H9 (cell line): ENCODE measurements at regions not wholly inside any gene's neighbourhood (a gene's known extent, or its start where the extent isn't known, plus 50 kb on each side); places are given as distances from the start of the nearest gene placed in this dataset.

Experiments used
- DNase-seq: peaks from one replicate; pipeline ENCODE4 v3.0.0-alpha.2; 2017
- H2AFZ ChIP-seq: one replicate; pipeline ENCODE4 v1.6.1; 2013; ENCODE audit warnings: mild to moderate bottlenecking, low read length, control low read depth, moderate library complexity
- H2AK5ac ChIP-seq: 2 replicates; pipeline ENCODE4 v1.6.1; 2013; ENCODE audit warnings: low read length, control low read depth, mixed read lengths; ENCODE audit not compliant: insufficient read length
- H2BK120ac ChIP-seq: one replicate; pipeline ENCODE4 v1.6.1; 2013; ENCODE audit warnings: low read depth, mild to moderate bottlenecking, low read length, control low read depth, inconsistent platforms; ENCODE audit not compliant: poor library complexity, severe bottlenecking
- H2BK12ac ChIP-seq: 2 replicates; pipeline ENCODE4 v1.6.1; 2013; ENCODE audit warnings: low read length, control low read depth, mixed read lengths, low read depth; ENCODE audit not compliant: insufficient read length
- H2BK15ac ChIP-seq: 2 replicates; pipeline ENCODE4 v1.6.1; 2013; ENCODE audit warnings: low read depth, low read length, control low read depth
- H2BK20ac ChIP-seq: one replicate; pipeline ENCODE4 v1.6.1; 2013; ENCODE audit warnings: low read depth, mild to moderate bottlenecking, low read length, control low read depth, inconsistent platforms; ENCODE audit not compliant: poor library complexity, severe bottlenecking
- H2BK5ac ChIP-seq: 2 replicates; pipeline ENCODE4 v1.6.1; 2013; ENCODE audit warnings: low read length, control low read depth, mixed read lengths; ENCODE audit not compliant: insufficient read length
- H3K14ac ChIP-seq: 2 replicates; pipeline ENCODE4 v1.6.1; 2013; ENCODE audit warnings: low read length, control low read depth; ENCODE audit not compliant: insufficient read depth
- H3K18ac ChIP-seq: 2 replicates; pipeline ENCODE4 v1.6.1; 2013; ENCODE audit warnings: low read depth, mild to moderate bottlenecking, mixed read lengths, low read length, control low read depth; ENCODE audit not compliant: insufficient read length
- H3K23ac ChIP-seq: 2 replicates; pipeline ENCODE4 v1.6.1; 2013; ENCODE audit warnings: low read length, control low read depth, mixed read lengths, low read depth; ENCODE audit not compliant: insufficient read length
- H3K23me2 ChIP-seq: 2 replicates; pipeline ENCODE4 v1.6.1; 2013; ENCODE audit warnings: low read depth, mild to moderate bottlenecking, mixed read lengths, low read length, control low read depth; ENCODE audit not compliant: insufficient read length, poor library complexity, severe bottlenecking
- H3K27ac ChIP-seq: 2 replicates; pipeline ENCODE4 v1.5.1; 2013; ENCODE audit warnings: low read length, control low read depth, mixed read lengths, low read depth; ENCODE audit not compliant: insufficient read length
- H3K27me3 ChIP-seq: 2 replicates; pipeline ENCODE4 v1.6.1; 2013; ENCODE audit warnings: low read length, control low read depth, inconsistent platforms; ENCODE audit not compliant: insufficient read depth
- H3K4ac ChIP-seq: 2 replicates; pipeline ENCODE4 v1.6.1; 2013; ENCODE audit warnings: low read depth, mild to moderate bottlenecking, control low read depth, inconsistent platforms, low read length, moderate library complexity
- H3K4me1 ChIP-seq: 2 replicates; pipeline ENCODE4 v1.6.1; 2013; ENCODE audit warnings: low read length, control low read depth, inconsistent platforms; ENCODE audit not compliant: insufficient read depth
- H3K4me2 ChIP-seq: 2 replicates; pipeline ENCODE4 v1.6.1; 2013; ENCODE audit warnings: low read length, control low read depth, mixed read lengths; ENCODE audit not compliant: insufficient read length, insufficient read depth
- H3K56ac ChIP-seq: 2 replicates; pipeline ENCODE4 v1.6.1; 2013; ENCODE audit warnings: low read depth, mild to moderate bottlenecking, mixed read lengths, low read length, control low read depth; ENCODE audit not compliant: insufficient read length
- H3K79me1 ChIP-seq: 2 replicates; pipeline ENCODE4 v1.6.1; 2013; ENCODE audit warnings: low read depth, mild to moderate bottlenecking, moderate library complexity, low read length, control low read depth, inconsistent platforms; ENCODE audit not compliant: insufficient read depth, poor library complexity, severe bottlenecking
- H3K79me2 ChIP-seq: 2 replicates; pipeline ENCODE4 v1.6.1; 2013; ENCODE audit warnings: low read length, control low read depth, inconsistent platforms; ENCODE audit not compliant: insufficient read depth
- H3K9ac ChIP-seq: 2 replicates; pipeline ENCODE4 v1.6.1; 2013; ENCODE audit warnings: low read length, control low read depth, mixed read lengths; ENCODE audit not compliant: insufficient read length; ENCODE audit errors: extremely low read depth
- H3K9me3 ChIP-seq: one replicate; pipeline ENCODE4 v1.6.1; 2013; ENCODE audit warnings: low read depth, low read length, inconsistent platforms; ENCODE audit not compliant: control insufficient read depth
- H3T11ph ChIP-seq: one replicate; pipeline ENCODE4 v1.6.1; 2013; ENCODE audit warnings: mild to moderate bottlenecking, low read length, control low read depth, inconsistent platforms
- H4K20me1 ChIP-seq: one replicate; pipeline ENCODE4 v1.6.1; 2013; ENCODE audit not compliant: control insufficient read depth, insufficient read length, insufficient read depth
- H4K5ac ChIP-seq: 2 replicates; pipeline ENCODE4 v1.6.1; 2013; ENCODE audit warnings: low read depth, mild to moderate bottlenecking, mixed read lengths, low read length, control low read depth; ENCODE audit not compliant: insufficient read length
- H4K8ac ChIP-seq: replicated peaks from 2 replicates; pipeline ENCODE4 v1.6.1; 2013; ENCODE audit warnings: low read length, control low read depth, mixed read lengths, low read depth; ENCODE audit not compliant: insufficient read length
- H4K91ac ChIP-seq: 2 replicates; pipeline ENCODE4 v1.6.1; 2013; ENCODE audit warnings: low read depth, mild to moderate bottlenecking, moderate library complexity, mixed read lengths, low read length, control low read depth; ENCODE audit not compliant: insufficient read length
- H3K27ac Mint-ChIP-seq, 3 experiments: 2 replicates in 2 of 3; 3 replicates in 1 of 3; pipeline ENCODE4 v1.8.0; 2020 to 2021; ENCODE audit warnings: mixed read lengths in 3 of 3, mild to moderate bottlenecking in 1 of 3, moderate library complexity in 1 of 3
- H3K27me3 Mint-ChIP-seq: 2 replicates; pipeline ENCODE4 v1.8.0; 2021; ENCODE audit warnings: low read depth, mild to moderate bottlenecking, moderate library complexity, mixed read lengths
- H3K36me3 Mint-ChIP-seq, 3 experiments: 2 replicates in 2 of 3; 3 replicates in 1 of 3; pipeline ENCODE4 v1.8.0; 2020 to 2021; ENCODE audit warnings: low read depth in 3 of 3, mixed read lengths in 3 of 3; ENCODE audit not compliant: insufficient read depth in 1 of 3
- H3K4me1 Mint-ChIP-seq, 2 experiments: 2 replicates each; pipeline ENCODE4 v1.8.0; 2020; ENCODE audit warnings: mixed read lengths in 2 of 2
- H3K4me3 Mint-ChIP-seq, 2 experiments: 2 replicates in 1 of 2; 3 replicates in 1 of 2; pipeline ENCODE4 v1.8.0; 2020 to 2021; ENCODE audit warnings: mild to moderate bottlenecking in 2 of 2, mixed read lengths in 2 of 2, moderate library complexity in 1 of 2
- H3K9me3 Mint-ChIP-seq, 2 experiments: 2 replicates in 1 of 2; 3 replicates in 1 of 2; pipeline ENCODE4 v1.8.0; 2020; ENCODE audit warnings: mild to moderate bottlenecking in 2 of 2, mixed read lengths in 2 of 2, moderate library complexity in 1 of 2
- CTCF ChIP-seq: fragments of 200-600 bp; sonication (generic); conservative IDR thresholded peaks from 3 replicates; pipeline ENCODE4 v1.8.0; 2021; ENCODE audit warnings: antibody characterized with exemption, mild to moderate bottlenecking
- WGBS: extraction: QIAGEN DNeasy Blood & Tissue Kit; methylation state at CpG from one replicate; pipeline ENCODE4 v1.1.7; 2013; ENCODE audit warnings: missing lambda C conversion rate, low lambda C conversion rate, mixed read lengths; ENCODE audit not compliant: insufficient read length; ENCODE audit errors: extremely low coverage; 5-methylcytosine and 5-hydroxymethylcytosine counted together

GRCh38 chr10:44209811-44210210, 175.1 kb downstream of the CXCL12 start:
- no peak overlapping the region for H3K14ac ChIP-seq
- no peak overlapping the region for H2AK5ac ChIP-seq
- peaks cover 16% of the 10 kb centered on the region in 2 experiments for H3K9me3 Mint-ChIP-seq
- H3K27ac ChIP-seq: no peak overlapping the region
- no peak for DNase-seq
- no peaks in the 10 kb centered on the region for H4K20me1 ChIP-seq
- no peak overlapping the region for H3K18ac ChIP-seq
- no peaks in the 10 kb centered on the region for H3K79me1 ChIP-seq
- H3K79me2 ChIP-seq: no peaks in the 10 kb centered on the region
- H2BK15ac ChIP-seq: no peak overlapping the region
- H3K4me3 Mint-ChIP-seq: no peak overlapping the region
- H4K5ac ChIP-seq: no peak overlapping the region
- no peak overlapping the region for H4K8ac ChIP-seq
- H2BK20ac ChIP-seq: no peak overlapping the region
- no peak overlapping the region; a peak in 1 of 7 replicates for H3K27ac Mint-ChIP-seq
- no peak overlapping the region for H3K23ac ChIP-seq
- H3K4ac ChIP-seq: no peak overlapping the region
- H3K56ac ChIP-seq: no peak overlapping the region
- TF ChIP-seq CTCF: no peak
- H3K4me1 ChIP-seq: no peaks in the 10 kb centered on the region
- H3K23me2 ChIP-seq: no peaks in the 10 kb centered on the region
- H3K4me1 Mint-ChIP-seq: peaks cover 24 to 34% of the 10 kb centered on the region in 2 experiments
- no peak overlapping the region for H2BK5ac ChIP-seq
- no peak overlapping the region for H3T11ph ChIP-seq
- no peaks in the 10 kb centered on the region for H3K9me3 ChIP-seq
- peaks cover 2% of the 10 kb centered on the region; the same call in 1 of the 2 replicates for H3K27me3 Mint-ChIP-seq
- peaks cover 14 to 19% (median 14%) of the 10 kb centered on the region in 3 experiments for H3K36me3 Mint-ChIP-seq
- no peak overlapping the region for H2BK120ac ChIP-seq
- H3K9ac ChIP-seq: no peak overlapping the region
- WGBS: no CpG with 5 or more reads among the region's 4 CpGs
- H3K4me2 ChIP-seq: no peak overlapping the region
- no peak overlapping the region for H4K91ac ChIP-seq
- no peak overlapping the region for H2AFZ ChIP-seq
- no peaks in the 10 kb centered on the region for H3K27me3 ChIP-seq
- H2BK12ac ChIP-seq: no peak overlapping the region
